HepG2 (cell line): ENCODE measurements at regions not wholly inside any gene's neighbourhood (a gene's known extent, or its start where the extent isn't known, plus 50 kb on each side); places are given as distances from the start of the nearest gene placed in this dataset.

Experiments used
- AFF4 ChIP-seq: sonication (generic); formaldehyde crosslinking; IDR thresholded peaks from 2 replicates; pipeline ENCODE4 v1.4.0; 2020; ENCODE audit warnings: missing genetic modification reagents
- ARID5B ChIP-seq: IDR thresholded peaks from 2 replicates; pipeline ENCODE4 v1.4.0; 2020; ENCODE audit warnings: mild to moderate bottlenecking, missing genetic modification reagents
- CBFB ChIP-seq: sonication (generic); formaldehyde crosslinking; IDR thresholded peaks from 2 replicates; pipeline ENCODE4 v1.4.0; 2020; ENCODE audit warnings: missing genetic modification reagents
- CBX5 ChIP-seq: sonication (generic); formaldehyde crosslinking; IDR thresholded peaks from 2 replicates; pipeline ENCODE4 v1.4.0; 2020; ENCODE audit warnings: missing genetic modification reagents, borderline replicate concordance
- FOSL1 ChIP-seq: sonication (generic); formaldehyde crosslinking; IDR thresholded peaks from 2 replicates; pipeline ENCODE4 v1.9.0; 2021; ENCODE audit warnings: missing genetic modification reagents, borderline replicate concordance
- FOXK1 ChIP-seq: sonication (generic); formaldehyde crosslinking; IDR thresholded peaks from 2 replicates; pipeline ENCODE4 v1.4.0; 2020; ENCODE audit warnings: low read depth, missing genetic modification reagents, borderline replicate concordance
- GATAD1 ChIP-seq: IDR thresholded peaks from 2 replicates; pipeline ENCODE4 v1.6.1; 2016; ENCODE audit warnings: missing genetic modification reagents, missing compliant biosample characterization
- GZF1 ChIP-seq: sonication (generic); formaldehyde crosslinking; IDR thresholded peaks from 2 replicates; pipeline ENCODE4 v1.5.1; 2020; ENCODE audit warnings: mild to moderate bottlenecking, missing genetic modification reagents
- HMGXB4 ChIP-seq, 2 experiments: sonication (generic) in 1 of 2; formaldehyde crosslinking in 1 of 2; IDR thresholded peaks; 2 replicates each; pipeline versions ENCODE4 v1.4.0 to v1.6.1; 2018 to 2020; ENCODE audit warnings: missing genetic modification reagents in 2 of 2, borderline replicate concordance in 1 of 2, low read depth in 1 of 2, mild to moderate bottlenecking in 1 of 2, missing biosample characterization in 1 of 2
- KDM3A ChIP-seq: IDR thresholded peaks from 2 replicates; pipeline ENCODE4 v1.6.1; 2018; ENCODE audit warnings: low read depth, missing compliant biosample characterization
- KDM6A ChIP-seq: IDR thresholded peaks from 2 replicates; pipeline ENCODE4 v1.6.1; 2016; ENCODE audit warnings: low read depth
- MTERF4 ChIP-seq: sonication (generic); formaldehyde crosslinking; IDR thresholded peaks from 2 replicates; pipeline ENCODE4 v1.8.0; 2023; ENCODE audit warnings: mild to moderate bottlenecking, missing genetic modification reagents
- RAD21 ChIP-seq: fragments of 450-650 bp; formaldehyde crosslinking; IDR thresholded peaks from 2 replicates; pipeline ENCODE4 v1.5.0; 2020; ENCODE audit warnings: mild to moderate bottlenecking
- SIN3B ChIP-seq: fragments of 150-350 bp; IDR thresholded peaks from 2 replicates; pipeline ENCODE4 v1.6.1; 2014; ENCODE audit warnings: low read length
- SMC3 ChIP-seq: IDR thresholded peaks from 2 replicates; pipeline ENCODE4 v1.6.1; 2011; ENCODE audit warnings: low read length, improper control_type of control experiment
- TCF12 ChIP-seq, 2 experiments: fragments of 450-650 bp in 1 of 2; sonication (generic) in 1 of 2; formaldehyde crosslinking in 1 of 2; IDR thresholded peaks; 2 replicates each; pipeline versions ENCODE4 v1.6.1 to v1.8.0; 2017 to 2022; ENCODE audit warnings: antibody characterized with exemption in 1 of 2, mild to moderate bottlenecking in 1 of 2, missing genetic modification reagents in 1 of 2, moderate library complexity in 1 of 2
- ZNF234 ChIP-seq: sonication (generic); formaldehyde crosslinking; conservative IDR thresholded peaks from 2 replicates; pipeline ENCODE4 v1.5.1; 2020; ENCODE audit warnings: mild to moderate bottlenecking, missing genetic modification reagents
- ZNF292 ChIP-seq: sonication (generic); formaldehyde crosslinking; IDR thresholded peaks from 2 replicates; pipeline ENCODE4 v1.8.1; 2022; ENCODE audit warnings: mild to moderate bottlenecking, low read depth, missing genetic modification reagents, borderline replicate concordance
- ZNF746 ChIP-seq: sonication (generic); formaldehyde crosslinking; IDR thresholded peaks from 2 replicates; pipeline ENCODE4 v1.8.0; 2022; ENCODE audit warnings: mild to moderate bottlenecking, missing genetic modification reagents

GRCh38 chr4:189792924-189793618 lies 147.6 kb upstream of the FRG1 start (continued):
- TF ChIP-seq ARID5B (0 out of 2 replicates have a peak, but pooled peaks have one; percentile 10), AFF4 (CRISPR knock-in tag) (no peak), ZNF746 (CRISPR knock-in tag) (no peak), FOSL1 (CRISPR knock-in tag) (no peak), KDM3A (CRISPR knock-in tag) (no peak), GZF1 (no peak), HMGXB4 (CRISPR knock-in tag; IDR thresholded peaks at IDR 0.05; ENCODE audit: borderline replicate concordance in 1 of 2, low read depth in 1 of 2) (peak; percentile 34 to 44; a peak in 2 of 4 replicates), ZNF292 (CRISPR knock-in tag) (no peak), SMC3 (peak; percentile 76), CBFB (CRISPR knock-in tag) (0 out of 2 replicates have a peak, but pooled peaks have one; percentile 26), KDM6A (CRISPR knock-in tag) (no peak), FOXK1 (CRISPR knock-in tag) (no peak), ZNF234 (no peak), RAD21 (CRISPR knock-in tag) (peak; percentile 78), SIN3B (no peak), TCF12 (IDR thresholded peaks at IDR 0.05) (no peak), TCF12 (CRISPR knock-in tag; IDR thresholded peaks at IDR 0.05) (no peak), GATAD1 (0 out of 2 replicates have a peak, but pooled peaks have one; percentile 15), CBX5 (CRISPR knock-in tag) (0 out of 2 replicates have a peak, but pooled peaks have one; percentile 56), MTERF4 (CRISPR knock-in tag) (no peak)
